Endothelial cell (in vitro differentiated cells): ENCODE measurements at regions not wholly inside any gene's neighbourhood (a gene's known extent, or its start where the extent isn't known, plus 50 kb on each side); places are given as distances from the start of the nearest gene placed in this dataset.
"Not testable (repeated sequence)": the region's sequence is repeated elsewhere in the genome, so short reads cannot be mapped to it uniquely, and the experiment has no call there.

Experiments used
- DNase-seq: peaks from one replicate; pipeline ENCODE4 v3.0.0; 2021; ENCODE audit warnings: low spot score
- H3K27ac Mint-ChIP-seq: one replicate; pipeline ENCODE4 v1.8.0; 2021; ENCODE audit warnings: mixed read lengths, inconsistent platforms; ENCODE audit not compliant: unreplicated experiment
- H3K27me3 Mint-ChIP-seq: one replicate; pipeline ENCODE4 v1.8.0; 2021; ENCODE audit warnings: mild to moderate bottlenecking, moderate library complexity, mixed read lengths, inconsistent platforms; ENCODE audit not compliant: unreplicated experiment
- H3K36me3 Mint-ChIP-seq: one replicate; pipeline ENCODE4 v1.8.0; 2021; ENCODE audit warnings: mild to moderate bottlenecking, low read depth, mixed read lengths, inconsistent platforms; ENCODE audit not compliant: unreplicated experiment
- H3K4me1 Mint-ChIP-seq: one replicate; pipeline ENCODE4 v1.8.0; 2021; ENCODE audit warnings: mild to moderate bottlenecking, mixed read lengths, inconsistent platforms; ENCODE audit not compliant: unreplicated experiment
- H3K4me3 Mint-ChIP-seq: one replicate; pipeline ENCODE4 v1.8.0; 2021; ENCODE audit warnings: mild to moderate bottlenecking, mixed read lengths, inconsistent platforms; ENCODE audit not compliant: unreplicated experiment
- H3K9me3 Mint-ChIP-seq: one replicate; pipeline ENCODE4 v1.8.0; 2021; ENCODE audit warnings: mixed read lengths, inconsistent platforms; ENCODE audit not compliant: unreplicated experiment
- CTCF ChIP-seq: fragments of 200-600 bp; sonication (generic); IDR thresholded peaks from one replicate; pipeline ENCODE4 v1.5.0; 2021; ENCODE audit warnings: antibody characterized with exemption; ENCODE audit not compliant: unreplicated experiment

- no peak for TF ChIP-seq CTCF
- peaks cover 6% of the 10 kb centered on the region for H3K4me1 Mint-ChIP-seq
- H3K9me3 Mint-ChIP-seq: peaks cover 3% of the 10 kb centered on the region
- no peaks in the 10 kb centered on the region for H3K27me3 Mint-ChIP-seq
- no peak for DNase-seq
- no peak overlapping the region for H3K27ac Mint-ChIP-seq
- no peak overlapping the region for H3K4me3 Mint-ChIP-seq
- no peaks in the 10 kb centered on the region for H3K36me3 Mint-ChIP-seq
Observed at GRCh38 chr18:35810520-35810919, 162.0 kb upstream of the RMP24 start.

- Mint-ChIP-seq H3K9me3 (peaks cover 3% of the 10 kb centered on the region), H3K27me3 (no peaks in the 10 kb centered on the region), H3K27ac (no peak overlapping the region), H3K36me3 (no peaks in the 10 kb centered on the region), H3K4me3 (no peak overlapping the region), H3K4me1 (peaks cover 6% of the 10 kb centered on the region)
- DNase-seq: no peak
- no peak for TF ChIP-seq CTCF
Observed at GRCh38 chr18:35811896-35812295, 160.6 kb upstream of the RMP24 start.

GRCh38 chr18:35815011-35815410, 157.5 kb upstream of the RMP24 start:
- not testable (repeated sequence) for H3K27ac Mint-ChIP-seq, H3K4me3 Mint-ChIP-seq, H3K27me3 Mint-ChIP-seq, H3K9me3 Mint-ChIP-seq, H3K4me1 Mint-ChIP-seq, DNase-seq, H3K36me3 Mint-ChIP-seq

GRCh38 chr18:35816003-35816402, 156.5 kb upstream of the RMP24 start:
- Mint-ChIP-seq H3K4me1 (peaks cover 3% of the 10 kb centered on the region), H3K27me3 (no peaks in the 10 kb centered on the region), H3K36me3 (no peaks in the 10 kb centered on the region), H3K27ac (no peak overlapping the region), H3K9me3 (peaks cover 3% of the 10 kb centered on the region), H3K4me3 (no peak overlapping the region)
- TF ChIP-seq CTCF: no peak
- DNase-seq: no peak

GRCh38 chr18:35817604-35818352, 154.7 kb upstream of the RMP24 start:
- no peaks in the 10 kb centered on the region for H3K36me3 Mint-ChIP-seq
- TF ChIP-seq CTCF: no peak
- no peak overlapping the region for H3K27ac Mint-ChIP-seq
- no peaks in the 10 kb centered on the region for H3K4me1 Mint-ChIP-seq
- H3K27me3 Mint-ChIP-seq: no peaks in the 10 kb centered on the region
- no peak for DNase-seq
- no peak overlapping the region for H3K4me3 Mint-ChIP-seq
- peaks cover 3% of the 10 kb centered on the region for H3K9me3 Mint-ChIP-seq
